ENCODE measurements at regions not wholly inside any gene's neighbourhood (a gene's known extent, or its start where the extent isn't known, plus 50 kb on each side); places are given as distances from the start of the nearest gene placed in this dataset.

GRCh38 chr4:175033162-175033561 lies 115.0 kb downstream of the ADAM29 start:
- no peaks in the 10 kb centered on the region for H3K4me1 ChIP-seq
- H3K27ac ChIP-seq = no peak overlapping the region
- H3K36me3 ChIP-seq (ENCODE audit: control insufficient read depth, insufficient read depth, low read length) = no peaks in the 10 kb centered on the region
- H3K9ac ChIP-seq = no peak overlapping the region
- no peak overlapping the region for H2AFZ ChIP-seq
- no peaks in the 10 kb centered on the region for H3K27me3 ChIP-seq (ENCODE audit: control insufficient read depth, insufficient read depth, low read length)
- H3K4me3 ChIP-seq (ENCODE audit: low read depth, low read length) = no peak overlapping the region
- H3K79me2 ChIP-seq = no peaks in the 10 kb centered on the region
- H3K4me2 ChIP-seq (ENCODE audit: low read length) = no peak overlapping the region
- no peak for TF ChIP-seq CTCF (IDR thresholded peaks at IDR 0.05)
- no peaks in the 10 kb centered on the region for H3K9me3 ChIP-seq (ENCODE audit: control insufficient read depth, low read length)

DNA sequence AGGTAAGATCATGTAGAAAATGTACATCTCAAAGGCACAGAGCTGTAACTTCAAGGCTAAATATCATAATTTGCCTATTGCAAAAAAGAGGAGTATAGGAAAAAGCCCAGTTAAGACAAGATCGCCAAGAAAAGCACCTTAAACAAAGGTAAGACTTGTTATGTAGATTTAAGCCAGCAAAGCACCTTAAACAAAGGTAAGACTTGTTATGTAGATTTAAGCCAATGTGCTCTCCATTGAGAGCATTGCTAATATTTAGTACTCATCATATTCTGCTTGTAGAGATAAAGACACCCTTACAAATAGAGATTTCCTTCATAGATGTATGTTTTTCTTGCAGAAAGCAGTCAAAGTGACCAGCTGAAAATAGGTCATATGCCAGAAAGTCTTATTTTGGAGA lies 115.8 kb downstream of the ADAM29 start:
- Histone ChIP-seq H3K4me3 (ENCODE audit: low read depth, low read length) (no peak overlapping the region), H3K36me3 (ENCODE audit: control insufficient read depth, insufficient read depth, low read length) (no peaks in the 10 kb centered on the region), H3K4me1 (no peaks in the 10 kb centered on the region), H3K4me2 (ENCODE audit: low read length) (no peak overlapping the region), H3K79me2 (no peaks in the 10 kb centered on the region), H3K9me3 (ENCODE audit: control insufficient read depth, low read length) (no peaks in the 10 kb centered on the region), H3K9ac (no peak overlapping the region), H3K27ac (no peak overlapping the region), H2AFZ (no peak overlapping the region), H3K27me3 (ENCODE audit: control insufficient read depth, insufficient read depth, low read length) (no peaks in the 10 kb centered on the region)
- no peak for TF ChIP-seq CTCF (IDR thresholded peaks at IDR 0.05)

DNA sequence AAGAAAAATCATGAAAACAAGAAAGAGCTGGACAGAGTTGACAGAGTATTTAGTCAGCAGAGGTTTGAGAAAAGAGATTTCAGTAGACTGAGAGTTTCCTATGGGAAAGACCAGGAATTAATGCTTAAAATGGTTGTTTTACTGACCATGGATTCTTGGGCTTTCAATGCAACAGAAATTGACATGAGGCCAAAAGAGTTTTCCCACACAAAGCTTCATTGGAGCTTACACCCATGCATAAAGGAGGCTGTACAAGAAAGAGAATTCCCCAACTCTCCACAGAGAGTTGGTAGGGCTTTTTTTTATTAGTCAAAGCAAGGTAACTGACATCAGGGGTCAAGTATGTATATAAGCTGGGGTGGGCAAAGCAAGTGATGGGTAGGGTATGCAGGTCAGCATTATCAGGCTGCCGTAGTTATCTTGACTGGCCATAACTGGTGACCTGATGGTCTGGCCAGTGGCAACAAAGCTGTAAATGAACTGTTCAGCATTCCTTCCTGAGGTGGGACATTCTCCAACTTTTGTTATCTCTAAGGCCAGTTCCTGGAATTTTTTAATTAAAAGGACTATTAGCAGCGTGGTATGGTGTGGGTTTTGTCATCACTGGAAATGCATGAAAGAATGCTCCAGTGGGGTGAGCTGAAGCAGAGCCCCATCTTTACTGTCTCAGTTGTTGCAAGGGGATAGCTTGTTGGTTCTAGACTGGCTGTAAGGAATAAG lies 117.0 kb downstream of the ADAM29 start:
- Histone ChIP-seq H3K4me1 (no peaks in the 10 kb centered on the region), H3K4me2 (ENCODE audit: low read length) (no peak overlapping the region), H3K9ac (no peak overlapping the region), H3K79me2 (no peaks in the 10 kb centered on the region), H3K27me3 (ENCODE audit: control insufficient read depth, insufficient read depth, low read length) (no peaks in the 10 kb centered on the region), H3K36me3 (ENCODE audit: control insufficient read depth, insufficient read depth, low read length) (no peaks in the 10 kb centered on the region), H3K4me3 (ENCODE audit: low read depth, low read length) (no peak overlapping the region), H2AFZ (no peak overlapping the region), H3K27ac (no peak overlapping the region), H3K9me3 (ENCODE audit: control insufficient read depth, low read length) (no peaks in the 10 kb centered on the region)
- TF ChIP-seq CTCF (IDR thresholded peaks at IDR 0.05) = no peak

DNA sequence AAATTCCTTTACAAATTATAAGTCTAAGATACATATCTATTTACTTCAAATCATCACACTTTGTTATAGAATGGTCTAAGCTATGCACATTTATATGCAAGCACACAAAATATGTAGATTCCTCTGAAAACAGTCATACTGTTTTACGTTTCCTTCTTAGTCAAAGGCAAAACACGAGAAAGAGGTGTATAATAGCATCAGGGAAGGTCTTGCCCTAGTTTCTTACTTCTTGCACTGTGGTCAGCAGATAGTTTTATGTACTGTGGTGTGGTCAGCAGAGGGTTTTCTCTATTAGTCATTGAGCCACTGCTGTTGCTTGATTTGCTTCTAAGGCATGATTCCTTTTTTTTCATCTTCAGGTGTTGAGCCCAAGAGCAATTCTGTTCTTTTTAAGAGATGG lies 117.7 kb downstream of the ADAM29 start:
- no peaks in the 10 kb centered on the region for H3K79me2 ChIP-seq
- no peak overlapping the region for H3K4me3 ChIP-seq (ENCODE audit: low read depth, low read length)
- no peaks in the 10 kb centered on the region for H3K9me3 ChIP-seq (ENCODE audit: control insufficient read depth, low read length)
- no peak for TF ChIP-seq CTCF (IDR thresholded peaks at IDR 0.05)
- no peak overlapping the region for H3K4me2 ChIP-seq (ENCODE audit: low read length)
- no peak overlapping the region for H3K27ac ChIP-seq
- H3K36me3 ChIP-seq (ENCODE audit: control insufficient read depth, insufficient read depth, low read length) = no peaks in the 10 kb centered on the region
- no peaks in the 10 kb centered on the region for H3K4me1 ChIP-seq
- H3K27me3 ChIP-seq (ENCODE audit: control insufficient read depth, insufficient read depth, low read length) = no peaks in the 10 kb centered on the region
- H2AFZ ChIP-seq = no peak overlapping the region
- H3K9ac ChIP-seq = no peak overlapping the region

GRCh38 chr4:175048111-175048784 lies 130.1 kb downstream of the ADAM29 start:
- Histone ChIP-seq H3K36me3 (ENCODE audit: control insufficient read depth, insufficient read depth, low read length) (no peaks in the 10 kb centered on the region), H3K27ac (no peak overlapping the region), H2AFZ (no peak overlapping the region), H3K9me3 (ENCODE audit: control insufficient read depth, low read length) (no peaks in the 10 kb centered on the region), H3K27me3 (ENCODE audit: control insufficient read depth, insufficient read depth, low read length) (no peaks in the 10 kb centered on the region), H3K9ac (no peak overlapping the region), H3K4me2 (ENCODE audit: low read length) (no peak overlapping the region), H3K4me1 (no peaks in the 10 kb centered on the region), H3K4me3 (ENCODE audit: low read depth, low read length) (no peak overlapping the region), H3K79me2 (no peaks in the 10 kb centered on the region)
- TF ChIP-seq CTCF (IDR thresholded peaks at IDR 0.05) = no peak
